ENCODE measurements at regions not wholly inside any gene's neighbourhood (a gene's known extent, or its start where the extent isn't known, plus 50 kb on each side); places are given as distances from the start of the nearest gene placed in this dataset.
"Not testable (repeated sequence)": the region's sequence is repeated elsewhere in the genome, so short reads cannot be mapped to it uniquely, and the experiment has no call there.

DNA sequence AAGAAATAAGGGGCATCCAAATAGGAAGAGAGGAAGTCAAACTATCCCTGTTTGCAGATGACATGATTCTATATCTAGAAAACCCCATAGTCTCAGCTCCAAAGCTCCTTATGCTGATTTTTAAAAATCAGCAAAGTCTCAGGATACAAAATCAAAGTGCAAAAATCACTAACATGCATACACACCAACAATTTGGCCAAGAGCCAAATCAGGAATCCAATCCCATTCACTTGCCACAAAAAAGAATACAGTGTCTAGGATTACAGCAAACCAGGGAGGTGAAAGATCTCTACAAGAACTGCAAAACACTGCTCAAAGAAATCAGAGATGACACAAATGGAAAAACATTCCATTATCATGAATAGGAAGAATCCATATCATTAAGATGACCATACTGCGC is 155.8 kb upstream of the ARHGAP42 start:
- H3K4me1 Mint-ChIP-seq; H3K4me1 ChIP-seq (ENCODE audit: insufficient read depth, low read length); H3K4me3 Mint-ChIP-seq; H3K27ac Mint-ChIP-seq; intact Hi-C loops (cut with micrococcal nuclease); H3K9me3 ChIP-seq (ENCODE audit: control insufficient read depth in 1 of 2, low read length in 2 of 2); H3K36me3 Mint-ChIP-seq; H3K4me3 ChIP-seq (ENCODE audit: low read length in 2 of 2); DNase-seq; POLR2A ChIA-PET (ENCODE audit: partially characterized antibody); H3K27ac ChIP-seq (ENCODE audit: low read depth, low read length); H3K36me3 ChIP-seq (ENCODE audit: insufficient read depth, low read length); H3K27me3 ChIP-seq (ENCODE audit: insufficient read depth, low read length); H3K27me3 Mint-ChIP-seq: not testable (repeated sequence)
- CTCF ChIA-PET (ENCODE audit: partially characterized antibody) = interaction anchor here (1.3 kb wide), 1 partner anchor 15 kb away, joined by 4 read pairs; no protein-coding TSS in a partner anchor
- peaks cover 0 to 17% (median 11%) of the 10 kb centered on the region in 8 donors for H3K9me3 Mint-ChIP-seq

GRCh38 chr11:100536979-100537378 is 150.1 kb upstream of the ARHGAP42 start:
- Mint-ChIP-seq H3K9me3 (peaks cover 0 to 11% (median 4%) of the 10 kb centered on the region in 8 donors), H3K27me3 (no peaks in the 10 kb centered on the region), H3K36me3 (no peaks in the 10 kb centered on the region), H3K27ac (no peak overlapping the region), H3K4me1 (no peaks in the 10 kb centered on the region), H3K4me3 (no peak overlapping the region)
- Histone ChIP-seq H3K27ac (ENCODE audit: low read depth, low read length) (no peak overlapping the region), H3K4me3 (ENCODE audit: low read length in 2 of 2) (no peak overlapping the region), H3K27me3 (ENCODE audit: insufficient read depth, low read length) (no peaks in the 10 kb centered on the region), H3K4me1 (ENCODE audit: insufficient read depth, low read length) (no peaks in the 10 kb centered on the region), H3K9me3 (ENCODE audit: control insufficient read depth in 1 of 2, low read length in 2 of 2) (peaks cover 0 to 3% of the 10 kb centered on the region in 2 donors), H3K36me3 (ENCODE audit: insufficient read depth, low read length) (no peaks in the 10 kb centered on the region)
- ChIA-PET CTCF (ENCODE audit: partially characterized antibody) (no interaction called here), POLR2A (ENCODE audit: partially characterized antibody) (no interaction called here)
- intact Hi-C loops (cut with micrococcal nuclease) = no loop called here
- no peak for DNase-seq

DNA sequence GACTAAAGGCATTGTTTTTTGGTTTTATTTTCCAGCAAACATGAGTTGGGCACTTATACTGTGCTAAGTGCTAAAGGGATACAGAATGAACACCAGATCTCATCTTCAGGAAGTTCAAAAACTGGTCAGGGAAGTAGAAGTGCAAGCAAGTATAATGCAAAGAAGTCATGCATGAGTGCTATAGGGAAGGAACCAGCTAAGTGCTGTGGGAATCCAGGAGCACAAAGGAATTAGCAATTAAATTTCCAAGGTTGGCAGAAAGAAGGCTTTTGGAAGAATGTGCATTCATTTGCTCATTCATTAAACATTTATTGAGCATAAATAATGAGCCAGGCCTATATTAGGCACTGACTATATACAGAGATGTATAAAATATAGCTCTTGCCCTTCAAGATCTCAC is 143.7 kb upstream of the ARHGAP42 start:
- Mint-ChIP-seq H3K27ac (no peak overlapping the region), H3K36me3 (no peaks in the 10 kb centered on the region), H3K4me1 (no peaks in the 10 kb centered on the region), H3K4me3 (no peak overlapping the region), H3K9me3 (peaks cover 0 to 10% (median 2%) of the 10 kb centered on the region in 8 donors), H3K27me3 (no peaks in the 10 kb centered on the region)
- POLR2A ChIA-PET (ENCODE audit: partially characterized antibody) = no interaction called here
- H3K4me3 ChIP-seq (ENCODE audit: low read length in 2 of 2) = no peak overlapping the region
- intact Hi-C loops (cut with micrococcal nuclease) = no loop called here
- H3K9me3 ChIP-seq (ENCODE audit: control insufficient read depth in 1 of 2, low read length in 2 of 2) = no peaks in the 10 kb centered on the region
- no peak overlapping the region for H3K27ac ChIP-seq (ENCODE audit: low read depth, low read length)
- no peaks in the 10 kb centered on the region for H3K27me3 ChIP-seq (ENCODE audit: insufficient read depth, low read length)
- H3K36me3 ChIP-seq (ENCODE audit: insufficient read depth, low read length) = no peaks in the 10 kb centered on the region
- H3K4me1 ChIP-seq (ENCODE audit: insufficient read depth, low read length) = no peaks in the 10 kb centered on the region
- no peak for DNase-seq
- CTCF ChIA-PET (ENCODE audit: partially characterized antibody) = interaction anchor here (1.4 kb wide), 1 partner anchor 19 kb away, joined by 3 read pairs; no protein-coding TSS in a partner anchor

DNA sequence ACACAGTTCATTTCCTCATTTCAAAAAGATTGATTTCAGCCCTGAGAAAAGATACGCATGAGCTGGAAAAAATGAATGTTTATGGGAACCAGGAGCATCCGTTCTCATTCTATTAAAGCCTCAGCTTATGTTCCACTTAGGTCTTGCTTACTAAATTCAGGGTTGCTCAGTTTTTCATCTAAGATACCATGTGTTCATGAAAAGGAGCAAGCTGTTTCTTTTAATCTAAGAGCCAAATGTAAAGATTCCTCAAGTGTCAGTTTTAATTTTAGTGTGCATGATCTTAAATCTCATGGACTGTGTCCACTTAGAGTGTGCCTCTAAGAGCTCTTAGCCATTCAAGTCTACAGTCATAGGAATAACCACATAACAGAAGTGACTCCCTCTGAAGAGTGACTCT is 141.5 kb upstream of the ARHGAP42 start:
- H3K27ac ChIP-seq (ENCODE audit: low read depth, low read length) = no peak overlapping the region
- no peaks in the 10 kb centered on the region for H3K4me1 Mint-ChIP-seq
- H3K4me3 ChIP-seq (ENCODE audit: low read length in 2 of 2) = no peak overlapping the region
- no peak overlapping the region for H3K27ac Mint-ChIP-seq
- DNase-seq = no peak
- no peaks in the 10 kb centered on the region for H3K9me3 ChIP-seq (ENCODE audit: control insufficient read depth in 1 of 2, low read length in 2 of 2)
- ChIA-PET CTCF (ENCODE audit: partially characterized antibody) (interaction anchor here (1.2 kb wide), 1 partner anchor 15 kb away, joined by 4 read pairs; no protein-coding TSS in a partner anchor), POLR2A (ENCODE audit: partially characterized antibody) (no interaction called here)
- intact Hi-C loops (cut with micrococcal nuclease) = no loop called here
- no peaks in the 10 kb centered on the region for H3K36me3 ChIP-seq (ENCODE audit: insufficient read depth, low read length)
- peaks cover 0 to 10% (median 2%) of the 10 kb centered on the region in 8 donors for H3K9me3 Mint-ChIP-seq
- H3K4me1 ChIP-seq (ENCODE audit: insufficient read depth, low read length) = no peaks in the 10 kb centered on the region
- H3K27me3 Mint-ChIP-seq = no peaks in the 10 kb centered on the region
- no peaks in the 10 kb centered on the region for H3K36me3 Mint-ChIP-seq
- no peaks in the 10 kb centered on the region for H3K27me3 ChIP-seq (ENCODE audit: insufficient read depth, low read length)
- H3K4me3 Mint-ChIP-seq = no peak overlapping the region

DNA sequence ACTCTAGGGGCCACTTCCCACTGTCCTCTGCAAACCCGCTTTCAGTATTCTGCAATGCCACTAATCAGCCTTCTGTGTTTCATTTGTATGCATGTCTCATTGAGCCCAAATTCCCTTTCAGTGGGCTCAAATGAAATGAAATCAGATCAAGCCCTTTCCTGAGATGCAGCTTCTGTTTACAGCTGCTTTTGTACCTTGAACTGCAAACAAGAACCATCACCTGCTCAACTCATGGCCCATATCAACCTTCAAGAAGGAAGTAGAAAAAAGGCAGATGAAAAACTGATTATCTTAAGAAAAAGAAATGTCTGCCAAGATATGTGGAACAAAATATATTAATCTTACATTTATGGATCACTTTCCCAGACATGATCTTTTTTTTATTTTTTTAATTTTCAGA is 141.1 kb upstream of the ARHGAP42 start:
- H3K9me3 Mint-ChIP-seq = peaks cover 0 to 10% (median under 1%) of the 10 kb centered on the region in 8 donors
- H3K4me1 ChIP-seq (ENCODE audit: insufficient read depth, low read length) = no peaks in the 10 kb centered on the region
- H3K27me3 ChIP-seq (ENCODE audit: insufficient read depth, low read length) = no peaks in the 10 kb centered on the region
- intact Hi-C loops (cut with micrococcal nuclease) = no loop called here
- H3K36me3 Mint-ChIP-seq = no peaks in the 10 kb centered on the region
- POLR2A ChIA-PET (ENCODE audit: partially characterized antibody) = no interaction called here
- no peak overlapping the region for H3K4me3 Mint-ChIP-seq
- CTCF ChIA-PET (ENCODE audit: partially characterized antibody) = interaction anchor here (1.2 kb wide), 1 partner anchor 15 kb away, joined by 4 read pairs; no protein-coding TSS in a partner anchor
- no peaks in the 10 kb centered on the region for H3K36me3 ChIP-seq (ENCODE audit: insufficient read depth, low read length)
- no peak overlapping the region for H3K27ac ChIP-seq (ENCODE audit: low read depth, low read length)
- H3K27me3 Mint-ChIP-seq = no peaks in the 10 kb centered on the region
- no peaks in the 10 kb centered on the region for H3K4me1 Mint-ChIP-seq
- no peak overlapping the region for H3K27ac Mint-ChIP-seq
- no peak overlapping the region for H3K4me3 ChIP-seq (ENCODE audit: low read length in 2 of 2)
- H3K9me3 ChIP-seq (ENCODE audit: control insufficient read depth in 1 of 2, low read length in 2 of 2) = no peaks in the 10 kb centered on the region
- DNase-seq = no peak

DNA sequence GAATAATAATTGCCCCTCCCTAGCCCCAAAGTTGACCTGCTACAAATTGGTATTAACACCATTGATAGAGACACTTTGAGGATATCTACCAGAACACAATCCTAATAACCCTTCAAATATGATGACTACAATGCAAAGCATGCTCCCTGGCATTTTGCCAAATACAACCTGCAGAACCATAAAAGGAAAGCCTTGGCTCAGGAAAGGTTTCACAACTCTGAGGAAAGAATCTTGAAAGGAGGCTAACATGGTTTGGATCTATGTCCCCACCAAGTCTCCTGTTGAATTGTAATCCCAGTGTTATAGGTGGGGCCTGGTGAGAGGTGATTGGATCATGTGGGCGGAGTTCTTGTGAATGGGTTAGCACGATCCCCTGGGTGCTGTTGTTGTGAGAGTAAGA is 140.4 kb upstream of the ARHGAP42 start:
- no peak overlapping the region for H3K27ac ChIP-seq (ENCODE audit: low read depth, low read length)
- Mint-ChIP-seq H3K36me3 (no peaks in the 10 kb centered on the region), H3K27ac (no peak overlapping the region), H3K27me3 (no peaks in the 10 kb centered on the region), H3K9me3 (peaks cover 0 to 7% (median 0%) of the 10 kb centered on the region in 8 donors), H3K4me1 (no peaks in the 10 kb centered on the region), H3K4me3 (no peak overlapping the region)
- ChIA-PET POLR2A (ENCODE audit: partially characterized antibody) (no interaction called here), CTCF (ENCODE audit: partially characterized antibody) (interaction anchor here (1.2 kb wide), 1 partner anchor 16 kb away, joined by 4 read pairs; no protein-coding TSS in a partner anchor)
- no peak for DNase-seq
- H3K27me3 ChIP-seq (ENCODE audit: insufficient read depth, low read length) = no peaks in the 10 kb centered on the region
- H3K36me3 ChIP-seq (ENCODE audit: insufficient read depth, low read length) = no peaks in the 10 kb centered on the region
- no peak overlapping the region for H3K4me3 ChIP-seq (ENCODE audit: low read length in 2 of 2)
- intact Hi-C loops (cut with micrococcal nuclease) = no loop called here
- no peaks in the 10 kb centered on the region for H3K9me3 ChIP-seq (ENCODE audit: control insufficient read depth in 1 of 2, low read length in 2 of 2)
- no peaks in the 10 kb centered on the region for H3K4me1 ChIP-seq (ENCODE audit: insufficient read depth, low read length)

GRCh38 chr11:100550298-100550697 is 136.8 kb upstream of the ARHGAP42 start:
- H3K4me1 ChIP-seq (ENCODE audit: insufficient read depth, low read length) = no peaks in the 10 kb centered on the region
- no peak overlapping the region for H3K4me3 ChIP-seq (ENCODE audit: low read length in 2 of 2)
- H3K36me3 ChIP-seq (ENCODE audit: insufficient read depth, low read length) = no peaks in the 10 kb centered on the region
- H3K36me3 Mint-ChIP-seq = no peaks in the 10 kb centered on the region
- H3K27ac ChIP-seq (ENCODE audit: low read depth, low read length) = no peak overlapping the region
- ChIA-PET CTCF (ENCODE audit: partially characterized antibody) (no interaction called here), POLR2A (ENCODE audit: partially characterized antibody) (no interaction called here)
- no peaks in the 10 kb centered on the region for H3K4me1 Mint-ChIP-seq
- no peak overlapping the region for H3K27ac Mint-ChIP-seq
- no peaks in the 10 kb centered on the region for H3K9me3 ChIP-seq (ENCODE audit: control insufficient read depth in 1 of 2, low read length in 2 of 2)
- no peaks in the 10 kb centered on the region for H3K27me3 ChIP-seq (ENCODE audit: insufficient read depth, low read length)
- no peak for DNase-seq
- H3K27me3 Mint-ChIP-seq = no peaks in the 10 kb centered on the region
- no peak overlapping the region for H3K4me3 Mint-ChIP-seq
- peaks cover 0 to 8% (median 3%) of the 10 kb centered on the region in 8 donors for H3K9me3 Mint-ChIP-seq
- intact Hi-C loops (cut with micrococcal nuclease) = no loop called here
